GM12878 (cell line): ENCODE measurements at regions not wholly inside any gene's neighbourhood (a gene's known extent, or its start where the extent isn't known, plus 50 kb on each side); places are given as distances from the start of the nearest gene placed in this dataset.

ENCODE experiments used
- ATAC-seq: fragments of 200-7000 bp; cut with Tn5 transposase; 3 replicates; pipeline ENCODE4 v1.9.1; 2020; ENCODE audit warnings: mild to moderate bottlenecking, moderate library complexity
- BruUV-seq: library from RNA; stranded (reverse); fragments of 400-500 nt; replicated peaks from 2 replicates; lab custom pipeline; 2021; lab: Mats Ljungman, UMichigan
- CTCF ChIA-PET: fragments of 300-600 bp; sonication (Branson Sonifier 250); formaldehyde crosslinking; extraction: SDS; loops from one replicate; lab custom pipeline; 2021; ENCODE audit warnings: inconsistent platforms; lab: Yijun Ruan, JAX
- POLR2A ChIA-PET: fragments of 350-600 bp; formaldehyde crosslinking; extraction: SDS; loops from one replicate; lab custom pipeline; 2021; ENCODE audit warnings: inconsistent platforms; lab: Charles Lee
- RAD21 ChIA-PET: fragments of 300-600 bp; sonication (Branson Sonifier 250); formaldehyde crosslinking; loops from one replicate; lab custom pipeline; 2023; ENCODE audit warnings: antibody characterized with exemption; ENCODE audit not compliant: unreplicated experiment; lab: Charles Lee
- SMC1A ChIA-PET: fragments of 300-600 bp; sonication (Branson Sonifier 250); formaldehyde crosslinking; loops from one replicate; lab custom pipeline; 2023; ENCODE audit not compliant: unreplicated experiment, uncharacterized antibody; lab: Charles Lee
- DNase-seq: peaks from one replicate; pipeline ENCODE4 v3.0.0-alpha.2; 2011; ENCODE audit warnings: low read depth, low spot score
- FAIRE-seq: peaks from 3 replicates; lab custom pipeline; 2011; peaks lifted over from hg19 to GRCh38; lab: Jason Lieb, UNC
- H2AFZ ChIP-seq: 2 replicates; pipeline ENCODE4 v1.6.0; 2011; ENCODE audit warnings: low read depth, low read length, control low read depth; ENCODE audit not compliant: control insufficient read depth
- H3K27ac ChIP-seq: 2 replicates; pipeline ENCODE4 v1.5.1; 2011; ENCODE audit warnings: control low read depth; ENCODE audit not compliant: control insufficient read depth, insufficient read depth
- H3K27me3 ChIP-seq, 2 experiments: replicated peaks in 1 of 2; 2 replicates each; pipeline versions ENCODE4 v1.6.0 to v1.6.1; 2011; ENCODE audit warnings: low read length in 1 of 2; ENCODE audit not compliant: control insufficient read depth in 2 of 2, insufficient read depth in 2 of 2
- H3K36me3 ChIP-seq, 2 experiments: 2 replicates each; pipeline ENCODE4 v1.5.1; 2011; ENCODE audit warnings: low read length in 1 of 2; ENCODE audit not compliant: control insufficient read depth in 2 of 2, insufficient read depth in 2 of 2
- H3K4me1 ChIP-seq: 2 replicates; pipeline ENCODE4 v1.6.1; 2011; ENCODE audit warnings: mild to moderate bottlenecking, low read length, moderate library complexity, mixed read lengths; ENCODE audit not compliant: control insufficient read depth, insufficient read depth
- H3K4me2 ChIP-seq: 2 replicates; pipeline ENCODE4 v1.6.0; 2011; ENCODE audit warnings: control low read depth; ENCODE audit not compliant: control insufficient read depth, insufficient read depth
- H3K4me3 ChIP-seq: fragments of 200-600 bp; sonication (generic); 2 replicates; pipeline ENCODE4 v1.5.1; 2016
- H3K79me2 ChIP-seq: 2 replicates; pipeline ENCODE4 v1.6.0; 2011; ENCODE audit warnings: low read length; ENCODE audit not compliant: control insufficient read depth, insufficient read depth
- H3K9ac ChIP-seq: 2 replicates; pipeline ENCODE4 v1.8.0; 2011; ENCODE audit warnings: low read length, control low read depth, mixed read lengths; ENCODE audit not compliant: control insufficient read depth, insufficient read depth
- H3K9me3 ChIP-seq: replicated peaks from 3 replicates; pipeline ENCODE4 v1.5.1; 2011; ENCODE audit warnings: mild to moderate bottlenecking, low read length; ENCODE audit not compliant: control insufficient read depth, insufficient read depth
- H4K20me1 ChIP-seq: 2 replicates; pipeline ENCODE4 v1.6.0; 2011; ENCODE audit not compliant: control insufficient read depth, insufficient read depth
- IKZF2 ChIP-seq, 2 experiments: fragments of 450-650 bp; IDR thresholded peaks; 2 replicates each; pipeline ENCODE4 v1.6.1; 2017; ENCODE audit warnings: mild to moderate bottlenecking in 2 of 2, moderate library complexity in 2 of 2
- SREBF2 ChIP-seq: IDR thresholded peaks from 2 replicates; pipeline ENCODE4 v1.6.1; 2012; ENCODE audit warnings: mild to moderate bottlenecking, low read length
- ZBTB4 ChIP-seq: fragments of 450-650 bp; formaldehyde crosslinking; IDR thresholded peaks from 2 replicates; pipeline ENCODE4 v1.4.0; 2022; ENCODE audit warnings: mild to moderate bottlenecking, moderate library complexity
- ZNF274 ChIP-seq: IDR thresholded peaks from one replicate; pipeline ENCODE4 v1.8.0; 2011; ENCODE audit not compliant: insufficient read length, insufficient read depth
- WGBS: methylation state at CpG from one replicate; pipeline ENCODE4 v1.1.6; 2016; ENCODE audit warnings: low lambda C conversion rate; ENCODE audit not compliant: insufficient replicate concordance, insufficient coverage; ENCODE audit errors: missing lambda C conversion rate; 5-methylcytosine and 5-hydroxymethylcytosine counted together
- in situ Hi-C: fragments of 300-500 bp; cut with MboI; formaldehyde crosslinking; loops from 9 replicates; pipeline ENCODE4 v1.14.3; 2018; ENCODE audit warnings: mixed read lengths
- intact Hi-C: fragments of 100-400 bp; cut with micrococcal nuclease; formaldehyde crosslinking; loops from one replicate; pipeline ENCODE4 v1.14.2; 2022; ENCODE audit not compliant: unreplicated experiment

- TF ChIP-seq ZBTB4 (CRISPR knock-in tag) (no peak), IKZF2 (IDR thresholded peaks at IDR 0.05) (no peak), SREBF2 (no peak)
Measured at GRCh38 chr6:112433457-112433856, 86.3 kb downstream of the RFPL4B start (continued).

- Histone ChIP-seq H3K4me2 (no peak overlapping the region), H3K79me2 (no peaks in the 10 kb centered on the region), H3K9ac (no peak overlapping the region), H3K4me1 (no peaks in the 10 kb centered on the region), H4K20me1 (no peaks in the 10 kb centered on the region), H2AFZ (no peak overlapping the region), H3K27me3 (no peaks in the 10 kb centered on the region), H3K4me3 (no peak overlapping the region), H3K36me3 (no peaks in the 10 kb centered on the region), H3K27ac (no peak overlapping the region), H3K9me3 (no peaks in the 10 kb centered on the region)
- ChIA-PET RAD21 (no interaction called here), CTCF (no interaction called here), POLR2A (no interaction called here), SMC1A (no interaction called here)
- no peak for TF ChIP-seq ZNF274
- 0% methylated on average over 2 of the region's 2 CpGs for WGBS
- no peak for FAIRE-seq
- no TSS peak for BruUV-seq
- no peak for DNase-seq
- ATAC-seq = no peak
- intact Hi-C loops (no loop called here), in situ Hi-C loops (no loop called here)
Measured at GRCh38 chr6:112434896-112435435, 87.8 kb downstream of the RFPL4B start.
